ENCODE measurements at regions not wholly inside any gene's neighbourhood (a gene's known extent, or its start where the extent isn't known, plus 50 kb on each side); places are given as distances from the start of the nearest gene placed in this dataset.
A peak's percentile ranks its signal among the peaks of the same experiment; 100 is the strongest.
"Not testable (repeated sequence)": the region's sequence is repeated elsewhere in the genome, so short reads cannot be mapped to it uniquely, and the experiment has no call there.

- no peak for TF ChIP-seq PATZ1 (CRISPR knock-in tag; IDR thresholded peaks at IDR 0.05; ENCODE audit: borderline replicate concordance)
Observed at GRCh38 chr2:6139916-6140315, 447.7 kb downstream of the SOX11 start (continued).

GRCh38 chr2:6140509-6140908 lies 448.3 kb downstream of the SOX11 start:
- TF ChIP-seq ZNF565 (CRISPR knock-in tag; conservative IDR thresholded peaks at IDR 0.05; ENCODE audit: low read depth) (no peak), ZNF8 (CRISPR knock-in tag; IDR thresholded peaks at IDR 0.05) (no peak), ARNTL (CRISPR knock-in tag; IDR thresholded peaks at IDR 0.05; ENCODE audit: borderline replicate concordance, low read depth) (no peak), ESRRG (CRISPR knock-in tag; IDR thresholded peaks at IDR 0.05) (no peak), ZFP30 (CRISPR knock-in tag; IDR thresholded peaks at IDR 0.05) (peak; percentile 91), CREB5 (CRISPR knock-in tag; IDR thresholded peaks at IDR 0.05; ENCODE audit: low read depth) (no peak)
- ATAC-seq, result no peak

GRCh38 chr2:6143812-6144211 lies 451.6 kb downstream of the SOX11 start:
- no peak for ATAC-seq
- TF ChIP-seq TOX (CRISPR knock-in tag; IDR thresholded peaks at IDR 0.05; ENCODE audit: borderline replicate concordance), result no peak
- TF ChIP-seq ZNF565 (CRISPR knock-in tag; conservative IDR thresholded peaks at IDR 0.05; ENCODE audit: low read depth), result no peak
- no peak for TF ChIP-seq ARNTL (CRISPR knock-in tag; IDR thresholded peaks at IDR 0.05; ENCODE audit: borderline replicate concordance, low read depth)
- TF ChIP-seq BACH2 (CRISPR knock-in tag; IDR thresholded peaks at IDR 0.05; ENCODE audit: borderline replicate concordance), result no peak
- no peak for TF ChIP-seq ZNF70 (CRISPR knock-in tag; IDR thresholded peaks at IDR 0.05)
- no peak for TF ChIP-seq ISL1 (CRISPR knock-in tag; IDR thresholded peaks at IDR 0.05)
- no peak for TF ChIP-seq CREB5 (CRISPR knock-in tag; IDR thresholded peaks at IDR 0.05; ENCODE audit: low read depth)
- no peak for TF ChIP-seq TCF4 (CRISPR knock-in tag; IDR thresholded peaks at IDR 0.05; ENCODE audit: borderline replicate concordance)
- no peak for TF ChIP-seq GLIS3 (CRISPR knock-in tag; IDR thresholded peaks at IDR 0.05)
- TF ChIP-seq SNAI2 (CRISPR knock-in tag; IDR thresholded peaks at IDR 0.05), result no peak
- no peak for TF ChIP-seq CSRNP3 (CRISPR knock-in tag; IDR thresholded peaks at IDR 0.05)

GRCh38 chr2:6147215-6147614 lies 455.0 kb downstream of the SOX11 start:
- ATAC-seq, result not testable (repeated sequence)

- no peak for TF ChIP-seq ZNF8 (CRISPR knock-in tag; IDR thresholded peaks at IDR 0.05)
- no peak for TF ChIP-seq ESRRG (CRISPR knock-in tag; IDR thresholded peaks at IDR 0.05)
- TF ChIP-seq ZNF565 (CRISPR knock-in tag; conservative IDR thresholded peaks at IDR 0.05; ENCODE audit: low read depth), result no peak
- TF ChIP-seq ARNTL (CRISPR knock-in tag; IDR thresholded peaks at IDR 0.05; ENCODE audit: borderline replicate concordance, low read depth), result no peak
- ATAC-seq, result no peak
Observed at GRCh38 chr2:6148882-6149281, 456.7 kb downstream of the SOX11 start.

- ATAC-seq, result no peak
- TF ChIP-seq BACH2 (CRISPR knock-in tag; IDR thresholded peaks at IDR 0.05; ENCODE audit: borderline replicate concordance) (no peak), ESRRG (CRISPR knock-in tag; IDR thresholded peaks at IDR 0.05) (no peak), ZNF8 (CRISPR knock-in tag; IDR thresholded peaks at IDR 0.05) (no peak), TOX (CRISPR knock-in tag; IDR thresholded peaks at IDR 0.05; ENCODE audit: borderline replicate concordance) (no peak), ZNF565 (CRISPR knock-in tag; conservative IDR thresholded peaks at IDR 0.05; ENCODE audit: low read depth) (no peak), TSHZ2 (CRISPR knock-in tag; IDR thresholded peaks at IDR 0.05) (no peak), GLIS3 (CRISPR knock-in tag; IDR thresholded peaks at IDR 0.05) (no peak), ZFP3 (CRISPR knock-in tag; IDR thresholded peaks at IDR 0.05) (no peak), ISL1 (CRISPR knock-in tag; IDR thresholded peaks at IDR 0.05) (no peak), TCF4 (CRISPR knock-in tag; IDR thresholded peaks at IDR 0.05; ENCODE audit: borderline replicate concordance) (no peak), ARNTL (CRISPR knock-in tag; IDR thresholded peaks at IDR 0.05; ENCODE audit: borderline replicate concordance, low read depth) (no peak), ZNF70 (CRISPR knock-in tag; IDR thresholded peaks at IDR 0.05) (no peak), CREB5 (CRISPR knock-in tag; IDR thresholded peaks at IDR 0.05; ENCODE audit: low read depth) (no peak), OSR1 (CRISPR knock-in tag; IDR thresholded peaks at IDR 0.05) (no peak), POU6F1 (CRISPR knock-in tag; IDR thresholded peaks at IDR 0.05; ENCODE audit: borderline replicate concordance, low read depth) (no peak)
Observed at GRCh38 chr2:6159606-6160005, 467.4 kb downstream of the SOX11 start.

Measured in SK-N-SH treated with all-trans-retinoic acid at 6 μM for 48 hours (cell line).